A673 (cell line): ENCODE measurements at regions not wholly inside any gene's neighbourhood (a gene's known extent, or its start where the extent isn't known, plus 50 kb on each side); places are given as distances from the start of the nearest gene placed in this dataset.

ENCODE experiments used
- BruUV-seq: library from RNA; stranded (reverse); fragments of 400-500 nt; replicated peaks from 2 replicates; lab custom pipeline; 2021; lab: Mats Ljungman, UMichigan
- CTCF ChIA-PET: fragments of 300-600 bp; sonication (Branson Sonifier 250); formaldehyde crosslinking; loops from one replicate; lab custom pipeline; 2022; ENCODE audit warnings: antibody characterized with exemption; lab: Charles Lee
- POLR2A ChIA-PET: fragments of 300-600 bp; sonication (Branson Sonifier 250); formaldehyde crosslinking; loops from one replicate; lab custom pipeline; 2022; ENCODE audit warnings: antibody characterized with exemption; ENCODE audit not compliant: low non-redundant PET; lab: Charles Lee
- DNase-seq: peaks from one replicate; pipeline ENCODE4 v3.0.0-alpha.2; 2015; ENCODE audit warnings: low spot score
- H3K27ac ChIP-seq: fragments of 200-600 bp; sonication (generic); 2 replicates; pipeline ENCODE4 v1.5.1; 2016; ENCODE audit warnings: mixed run types, low read depth, mild to moderate bottlenecking, mixed read lengths, antibody characterized with exemption, low read length; ENCODE audit not compliant: poor library complexity, severe bottlenecking
- H3K27me3 ChIP-seq: fragments of 200-600 bp; sonication (generic); replicated peaks from 2 replicates; pipeline ENCODE4 v1.6.1; 2017; ENCODE audit warnings: mixed run types, low read depth, mild to moderate bottlenecking, mixed read lengths, antibody characterized with exemption, low read length; ENCODE audit not compliant: insufficient read depth, poor library complexity
- H3K36me3 ChIP-seq: fragments of 200-600 bp; sonication (generic); 2 replicates; pipeline ENCODE4 v1.6.1; 2016; ENCODE audit warnings: mixed run types, mild to moderate bottlenecking, mixed read lengths, antibody characterized with exemption, low read length; ENCODE audit not compliant: insufficient read depth, poor library complexity, severe bottlenecking
- H3K4me1 ChIP-seq: fragments of 200-600 bp; sonication (generic); 2 replicates; pipeline ENCODE4 v1.6.1; 2017; ENCODE audit warnings: mixed run types, mild to moderate bottlenecking, mixed read lengths, antibody characterized with exemption, low read length; ENCODE audit not compliant: insufficient read depth, poor library complexity, severe bottlenecking
- H3K4me3 ChIP-seq: fragments of 200-600 bp; sonication (generic); 2 replicates; pipeline ENCODE4 v1.5.1; 2016; ENCODE audit warnings: low read depth, mixed run types, mild to moderate bottlenecking, mixed read lengths, low read length; ENCODE audit not compliant: poor library complexity, severe bottlenecking
- H3K9me3 ChIP-seq: fragments of 200-600 bp; sonication (generic); 2 replicates; pipeline ENCODE4 v1.6.1; 2016; ENCODE audit warnings: mixed run types, low read depth, mild to moderate bottlenecking, mixed read lengths, antibody characterized with exemption, low read length; ENCODE audit not compliant: poor library complexity, severe bottlenecking
- EZH2 ChIP-seq: fragments of 200-600 bp; sonication (generic); IDR thresholded peaks from 2 replicates; pipeline ENCODE4 v1.6.1; 2017; ENCODE audit warnings: borderline replicate concordance, low read depth, mild to moderate bottlenecking, mixed read lengths, antibody characterized with exemption, low read length; ENCODE audit not compliant: poor library complexity, severe bottlenecking
- intact Hi-C: fragments of 100-400 bp; cut with micrococcal nuclease; formaldehyde crosslinking; loops from one replicate; pipeline ENCODE4 v1.10.0; 2022; ENCODE audit not compliant: unreplicated experiment
- TF ChIP-seq, protein P1 (sequence below): fragments of 300-800, 200-600 bp; sonication (generic); conservative IDR thresholded peaks from 2 replicates; pipeline ENCODE4 v1.5.1; 2017; ENCODE audit warnings: low read depth, mild to moderate bottlenecking, antibody characterized with exemption, low read length, moderate library complexity, mixed read lengths

- CTCF ChIA-PET = interaction anchor here (0.5 kb wide), 1 partner anchor 12 kb away, joined by 7 read pairs; no protein-coding TSS in a partner anchor
- intact Hi-C loops = no loop called here
- Histone ChIP-seq H3K27ac (no peak overlapping the region), H3K9me3 (no peaks in the 10 kb centered on the region), H3K4me3 (no peak overlapping the region), H3K27me3 (peaks cover 25% of the 10 kb centered on the region), H3K36me3 (no peaks in the 10 kb centered on the region), H3K4me1 (no peaks in the 10 kb centered on the region)
- TF ChIP-seq, protein P1, sequence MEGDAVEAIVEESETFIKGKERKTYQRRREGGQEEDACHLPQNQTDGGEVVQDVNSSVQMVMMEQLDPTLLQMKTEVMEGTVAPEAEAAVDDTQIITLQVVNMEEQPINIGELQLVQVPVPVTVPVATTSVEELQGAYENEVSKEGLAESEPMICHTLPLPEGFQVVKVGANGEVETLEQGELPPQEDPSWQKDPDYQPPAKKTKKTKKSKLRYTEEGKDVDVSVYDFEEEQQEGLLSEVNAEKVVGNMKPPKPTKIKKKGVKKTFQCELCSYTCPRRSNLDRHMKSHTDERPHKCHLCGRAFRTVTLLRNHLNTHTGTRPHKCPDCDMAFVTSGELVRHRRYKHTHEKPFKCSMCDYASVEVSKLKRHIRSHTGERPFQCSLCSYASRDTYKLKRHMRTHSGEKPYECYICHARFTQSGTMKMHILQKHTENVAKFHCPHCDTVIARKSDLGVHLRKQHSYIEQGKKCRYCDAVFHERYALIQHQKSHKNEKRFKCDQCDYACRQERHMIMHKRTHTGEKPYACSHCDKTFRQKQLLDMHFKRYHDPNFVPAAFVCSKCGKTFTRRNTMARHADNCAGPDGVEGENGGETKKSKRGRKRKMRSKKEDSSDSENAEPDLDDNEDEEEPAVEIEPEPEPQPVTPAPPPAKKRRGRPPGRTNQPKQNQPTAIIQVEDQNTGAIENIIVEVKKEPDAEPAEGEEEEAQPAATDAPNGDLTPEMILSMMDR = no peak
- no peak for TF ChIP-seq EZH2
- DNase-seq = no peak
- POLR2A ChIA-PET = no interaction called here
- BruUV-seq = no TSS peak
These were observed 362.3 kb downstream of the WDR11 start for GRCh38 chr10:121213437-121213836.

DNA sequence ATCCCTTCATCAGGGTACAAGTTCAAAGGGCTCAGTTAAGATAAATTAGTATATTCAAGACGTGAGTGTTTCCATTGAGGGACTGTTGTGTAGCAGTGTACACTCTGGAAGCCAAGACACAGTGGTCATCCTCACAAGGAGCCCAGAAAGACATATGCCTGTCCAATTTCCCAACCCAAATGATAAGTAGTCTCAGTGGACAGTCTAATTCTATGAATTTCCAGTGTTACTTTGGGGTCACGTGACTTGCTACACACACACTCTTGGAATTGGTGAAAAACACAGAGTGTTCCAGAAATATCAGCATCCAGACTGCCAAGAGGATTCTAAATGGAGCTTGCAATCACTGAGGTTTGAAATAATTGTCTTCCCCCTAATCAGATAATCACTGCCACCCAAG, 365.1 kb downstream of the WDR11 start:
- H3K27ac ChIP-seq = no peak overlapping the region
- BruUV-seq = no TSS peak
- CTCF ChIA-PET = no interaction called here

DNA sequence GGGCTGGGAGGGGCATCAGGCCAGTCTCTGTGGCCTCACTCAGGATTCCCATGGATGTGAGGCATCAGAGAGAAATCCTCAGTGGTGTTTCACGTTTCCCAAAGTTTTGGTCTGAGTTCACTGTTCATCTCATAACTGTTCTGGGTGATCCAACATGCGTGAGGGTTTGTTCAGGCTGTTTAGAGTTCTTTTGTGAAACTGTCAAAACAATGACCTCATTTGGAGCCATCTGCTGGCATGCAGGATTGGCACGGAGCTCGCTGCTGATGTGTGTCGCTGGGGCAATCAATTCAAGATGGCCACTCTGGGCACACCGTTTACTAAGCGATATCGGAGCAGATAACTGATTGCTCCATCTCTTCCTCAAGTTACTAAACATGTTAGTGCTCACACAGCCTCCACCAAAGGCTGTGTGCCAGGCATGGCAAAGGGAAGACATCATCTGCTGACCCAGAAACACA, 365.6 kb downstream of the WDR11 start:
- BruUV-seq = no TSS peak

More for the DNA sequence above, 365.1 kb downstream of the WDR11 start:
- no peaks in the 10 kb centered on the region for H3K4me1 ChIP-seq
- H3K36me3 ChIP-seq = no peaks in the 10 kb centered on the region
- no peak for DNase-seq
- H3K9me3 ChIP-seq = no peaks in the 10 kb centered on the region
- TF ChIP-seq EZH2 = no peak
- TF ChIP-seq, protein P1 = no peak
- POLR2A ChIA-PET = no interaction called here
- H3K27me3 ChIP-seq = peaks cover 41% of the 10 kb centered on the region
- H3K4me3 ChIP-seq = no peak overlapping the region
- intact Hi-C loops = no loop called here

More for the DNA sequence above, 365.6 kb downstream of the WDR11 start:
- no peaks in the 10 kb centered on the region for H3K9me3 ChIP-seq
- no peak for DNase-seq
- ChIA-PET CTCF (no interaction called here), POLR2A (no interaction called here)
- peaks cover 41% of the 10 kb centered on the region for H3K27me3 ChIP-seq
- H3K4me1 ChIP-seq = no peaks in the 10 kb centered on the region
- intact Hi-C loops = no loop called here
- no peak overlapping the region for H3K4me3 ChIP-seq
- no peaks in the 10 kb centered on the region for H3K36me3 ChIP-seq
- TF ChIP-seq, protein P1 = no peak
- TF ChIP-seq EZH2 = no peak
- no peak overlapping the region for H3K27ac ChIP-seq
